Naive thymus-derived CD4-positive, alpha-beta T cell (primary cell): ENCODE measurements at regions not wholly inside any gene's neighbourhood (a gene's known extent, or its start where the extent isn't known, plus 50 kb on each side); places are given as distances from the start of the nearest gene placed in this dataset.

Experiments
- ATAC-seq: fragments of 150-1000 bp; cut with Tn5 transposase; 2 replicates; pipeline ENCODE4 v1.10.0; 2021; ENCODE audit warnings: mild to moderate bottlenecking, moderate library complexity
- CTCF ChIA-PET: fragments of 350-600 bp; sonication (Branson Sonifier 250); formaldehyde crosslinking; loops from one replicate; lab custom pipeline; 2021; ENCODE audit warnings: antibody characterized with exemption; lab: Charles Lee
- POLR2A ChIA-PET: fragments of 350-600 bp; sonication (Branson Sonifier 250); formaldehyde crosslinking; loops from one replicate; lab custom pipeline; 2021; ENCODE audit warnings: antibody characterized with exemption, inconsistent platforms; lab: Charles Lee
- DNase-seq, 9 donors: peaks; one replicate each; pipeline versions ENCODE4 v3.0.0 to v3.0.0-alpha.2; 2020 to 2022; ENCODE audit warnings: mixed read lengths in 1 of 9
- H3K27ac ChIP-seq: one replicate; pipeline ENCODE4 v1.7.0; 2013; ENCODE audit warnings: mild to moderate bottlenecking, low read depth, low read length, moderate library complexity
- H3K27me3 ChIP-seq, 2 donors: one replicate each; pipeline ENCODE4 v1.7.0; 2013; ENCODE audit warnings: low read length in 2 of 2, mild to moderate bottlenecking in 2 of 2, moderate library complexity in 2 of 2; ENCODE audit not compliant: control insufficient read depth in 2 of 2, insufficient read depth in 2 of 2
- H3K36me3 ChIP-seq, 3 experiments: 1 replicate in 2 of 3; 2 replicates in 1 of 3; pipeline ENCODE4 v1.7.0; 2013; ENCODE audit warnings: low read length in 3 of 3, mild to moderate bottlenecking in 3 of 3, moderate library complexity in 1 of 3; ENCODE audit not compliant: insufficient read depth in 3 of 3, control insufficient read depth in 2 of 3
- H3K4me1 ChIP-seq, 2 donors: one replicate each; pipeline ENCODE4 v1.7.0; 2013; ENCODE audit warnings: low read length in 2 of 2, mild to moderate bottlenecking in 2 of 2, moderate library complexity in 1 of 2; ENCODE audit not compliant: control insufficient read depth in 2 of 2, insufficient read depth in 2 of 2
- H3K4me3 ChIP-seq: 2 replicates; pipeline ENCODE4 v1.7.0; 2013; ENCODE audit warnings: mild to moderate bottlenecking, low read length
- H3K9me3 ChIP-seq, 3 experiments: 1 replicate in 2 of 3; 2 replicates in 1 of 3; pipeline ENCODE4 v1.7.0; 2013; ENCODE audit warnings: low read length in 3 of 3; ENCODE audit not compliant: control insufficient read depth in 2 of 3
- H3K27ac Mint-ChIP-seq, 9 donors: one replicate each; pipeline ENCODE4 v1.8.0; 2020 to 2022; ENCODE audit warnings: mixed read lengths in 9 of 9, mild to moderate bottlenecking in 8 of 9, moderate library complexity in 5 of 9, inconsistent platforms in 2 of 9
- H3K27me3 Mint-ChIP-seq, 5 donors: one replicate each; pipeline ENCODE4 v1.8.0; 2021 to 2022; ENCODE audit warnings: mixed read lengths in 5 of 5, mild to moderate bottlenecking in 1 of 5
- H3K36me3 Mint-ChIP-seq, 5 donors: one replicate each; pipeline ENCODE4 v1.8.0; 2020 to 2022; ENCODE audit warnings: mixed read lengths in 5 of 5, mild to moderate bottlenecking in 3 of 5, inconsistent platforms in 1 of 5
- H3K4me1 Mint-ChIP-seq, 7 donors: one replicate each; pipeline ENCODE4 v1.8.0; 2020 to 2022; ENCODE audit warnings: mixed read lengths in 7 of 7, mild to moderate bottlenecking in 3 of 7, inconsistent platforms in 1 of 7
- H3K4me3 Mint-ChIP-seq, 10 donors: one replicate each; pipeline ENCODE4 v1.8.0; 2020 to 2022; ENCODE audit warnings: mild to moderate bottlenecking in 10 of 10, mixed read lengths in 10 of 10, moderate library complexity in 6 of 10, inconsistent platforms in 2 of 10
- H3K9me3 Mint-ChIP-seq, 11 donors: one replicate each; pipeline ENCODE4 v1.8.0; 2020 to 2022; ENCODE audit warnings: mixed read lengths in 11 of 11, mild to moderate bottlenecking in 4 of 11, inconsistent platforms in 1 of 11, moderate library complexity in 1 of 11
- intact Hi-C, 2 donors: fragments of 100-400 bp; cut with micrococcal nuclease; formaldehyde crosslinking; loops; one replicate each; pipeline ENCODE4 v1.15.1; 2023

DNA sequence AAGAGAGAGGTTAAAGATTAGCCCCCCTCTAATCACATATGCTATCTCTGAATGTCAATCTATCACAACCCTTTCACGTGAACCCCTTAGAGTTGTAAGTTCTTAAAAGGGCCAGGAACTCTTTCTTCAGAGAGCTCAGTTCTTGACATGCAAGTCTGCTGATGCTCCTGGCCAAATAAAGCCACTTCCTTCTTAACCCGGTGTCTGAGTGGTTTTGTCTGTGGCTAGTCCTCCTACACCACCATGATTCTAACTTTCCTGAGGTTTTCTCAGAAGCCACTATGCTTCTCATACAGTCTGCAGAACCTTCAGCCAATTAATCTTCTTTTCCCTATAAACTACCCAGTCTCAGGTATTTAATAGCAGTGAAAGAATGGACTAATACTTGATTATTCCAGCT, 231.1 kb upstream of the CNTN6 start:
- Mint-ChIP-seq H3K9me3 (peaks cover 0 to 8% (median 0%) of the 10 kb centered on the region in 11 donors), H3K27ac (no peak overlapping the region), H3K4me1 (no peaks in the 10 kb centered on the region), H3K4me3 (no peak overlapping the region), H3K27me3 (no peaks in the 10 kb centered on the region), H3K36me3 (peaks cover 0 to 4% (median 0%) of the 10 kb centered on the region in 5 donors)
- intact Hi-C loops, result no loop called here
- H3K9me3 ChIP-seq, result no peaks in the 10 kb centered on the region
- no peak overlapping the region for H3K4me3 ChIP-seq
- no peaks in the 10 kb centered on the region for H3K4me1 ChIP-seq
- ATAC-seq, result no peak
- no peaks in the 10 kb centered on the region for H3K36me3 ChIP-seq
- CTCF ChIA-PET, result no interaction called here
- no peak for DNase-seq
- H3K27me3 ChIP-seq, result no peaks in the 10 kb centered on the region
- POLR2A ChIA-PET, result no interaction called here
- H3K27ac ChIP-seq, result no peak overlapping the region

DNA sequence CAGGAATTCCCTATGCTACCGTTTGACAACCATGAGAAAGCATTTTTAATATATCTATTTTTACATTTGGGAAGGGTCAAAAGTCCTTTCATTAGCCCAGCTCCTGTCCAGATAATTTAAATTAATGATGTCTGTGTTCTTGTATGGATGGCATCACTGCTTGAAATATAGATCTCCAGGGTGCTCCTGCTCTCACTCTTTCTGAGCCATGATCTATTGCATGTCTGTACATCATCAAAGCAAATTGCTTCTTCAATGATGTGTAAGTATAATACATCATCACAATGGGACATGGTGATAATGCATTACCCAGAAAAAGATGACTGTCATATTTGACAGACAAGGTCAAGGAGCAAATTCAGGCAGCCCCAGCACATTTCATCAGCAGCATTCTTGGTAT, 223.6 kb upstream of the CNTN6 start:
- Mint-ChIP-seq H3K4me1 (no peaks in the 10 kb centered on the region), H3K9me3 (peaks cover 0 to 8% (median 2%) of the 10 kb centered on the region in 11 donors), H3K27me3 (no peaks in the 10 kb centered on the region), H3K27ac (no peak overlapping the region), H3K36me3 (no peaks in the 10 kb centered on the region), H3K4me3 (no peak overlapping the region)
- DNase-seq (no peak), ATAC-seq (no peak)
- ChIA-PET POLR2A (no interaction called here), CTCF (interaction anchor here (0.8 kb wide), 1 partner anchor 438 kb away, joined by 3 read pairs; no protein-coding TSS in a partner anchor)
- Histone ChIP-seq H3K27me3 (no peaks in the 10 kb centered on the region), H3K27ac (no peak overlapping the region), H3K4me1 (no peaks in the 10 kb centered on the region), H3K4me3 (no peak overlapping the region), H3K9me3 (no peaks in the 10 kb centered on the region), H3K36me3 (no peaks in the 10 kb centered on the region)
- intact Hi-C loops, result no loop called here

DNA sequence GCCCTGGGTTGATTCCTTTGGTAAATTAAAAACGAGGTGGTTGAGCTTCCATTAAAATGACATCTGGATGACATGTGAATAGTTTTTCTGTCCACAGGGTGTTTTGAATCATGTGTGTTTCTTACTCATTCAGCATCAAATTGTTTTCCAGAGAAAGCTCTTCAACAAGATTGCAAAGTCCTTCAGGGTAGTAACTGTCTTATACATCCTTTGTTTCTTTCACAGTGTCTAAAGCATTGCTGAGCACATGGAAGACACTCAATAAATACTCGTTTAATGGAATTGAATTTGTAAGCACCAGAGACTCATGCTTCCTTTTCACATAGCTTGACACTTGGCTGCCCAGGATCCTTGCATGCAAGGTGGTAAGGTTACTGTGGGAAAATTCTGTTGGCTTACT, 223.1 kb upstream of the CNTN6 start:
- intact Hi-C loops, result no loop called here
- Histone ChIP-seq H3K27me3 (no peaks in the 10 kb centered on the region), H3K9me3 (no peaks in the 10 kb centered on the region), H3K4me3 (no peak overlapping the region), H3K36me3 (no peaks in the 10 kb centered on the region), H3K27ac (no peak overlapping the region), H3K4me1 (no peaks in the 10 kb centered on the region)
- ATAC-seq (no peak), DNase-seq (no peak)
- Mint-ChIP-seq H3K4me1 (no peaks in the 10 kb centered on the region), H3K36me3 (no peaks in the 10 kb centered on the region), H3K9me3 (peaks cover 0 to 6% (median 2%) of the 10 kb centered on the region in 11 donors), H3K27ac (no peak overlapping the region), H3K4me3 (no peak overlapping the region), H3K27me3 (no peaks in the 10 kb centered on the region)
- CTCF ChIA-PET, result interaction anchor here (0.8 kb wide), 1 partner anchor 439 kb away, joined by 3 read pairs; no protein-coding TSS in a partner anchor
- POLR2A ChIA-PET, result no interaction called here

DNA sequence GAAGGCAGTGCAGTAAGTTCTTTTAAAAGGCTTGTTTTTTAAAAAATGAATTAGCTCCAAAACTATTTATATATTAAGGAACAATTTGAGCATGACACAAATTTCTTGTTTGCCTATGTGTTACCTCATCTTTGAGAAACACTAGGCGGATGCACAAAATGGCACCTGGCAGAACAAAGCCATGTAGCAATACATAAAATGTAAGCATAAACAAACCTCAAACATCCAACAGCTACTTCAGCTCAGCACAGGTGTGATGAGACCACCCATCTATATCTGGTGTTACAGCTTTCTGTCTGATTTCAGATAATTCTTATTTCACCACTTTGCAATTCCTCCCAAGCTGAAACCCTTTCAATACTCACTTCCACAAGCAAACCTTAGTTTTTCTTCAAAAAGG, 221.2 kb upstream of the CNTN6 start:
- CTCF ChIA-PET, result no interaction called here
- H3K4me1 Mint-ChIP-seq, result no peaks in the 10 kb centered on the region

DNA sequence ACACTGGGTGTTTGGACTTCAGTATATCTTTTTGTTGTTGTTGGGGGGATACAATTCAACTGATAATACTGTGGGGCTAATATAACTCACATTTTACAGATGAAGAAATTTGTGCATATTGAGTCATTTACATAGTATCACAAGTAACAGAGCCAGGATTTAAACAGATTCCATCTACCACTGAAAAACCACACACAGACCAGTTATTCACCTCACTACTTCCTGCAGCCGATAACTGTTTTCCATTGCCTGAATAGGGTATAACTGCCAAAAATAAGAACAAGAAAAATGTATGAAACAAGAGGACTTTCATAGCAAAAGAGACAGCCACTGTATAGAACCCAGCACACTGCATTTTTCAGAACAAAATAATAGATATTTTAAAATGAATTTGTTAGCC, 215.8 kb upstream of the CNTN6 start:
- Mint-ChIP-seq H3K9me3 (peaks cover 0 to 13% (median 3%) of the 10 kb centered on the region in 11 donors), H3K4me1 (peaks cover 0 to 3% (median 0%) of the 10 kb centered on the region in 7 donors)
- CTCF ChIA-PET, result no interaction called here

More for the DNA sequence above, 221.2 kb upstream of the CNTN6 start:
- intact Hi-C loops, result no loop called here
- Histone ChIP-seq H3K27me3 (no peaks in the 10 kb centered on the region), H3K36me3 (no peaks in the 10 kb centered on the region), H3K4me1 (no peaks in the 10 kb centered on the region), H3K27ac (no peak overlapping the region), H3K4me3 (no peak overlapping the region), H3K9me3 (no peaks in the 10 kb centered on the region)
- Mint-ChIP-seq H3K4me3 (no peak overlapping the region), H3K27ac (no peak overlapping the region), H3K27me3 (no peaks in the 10 kb centered on the region), H3K9me3 (peaks cover 0 to 7% (median 3%) of the 10 kb centered on the region in 11 donors), H3K36me3 (no peaks in the 10 kb centered on the region)
- ATAC-seq, result no peak
- POLR2A ChIA-PET, result no interaction called here
- no peak for DNase-seq

DNA sequence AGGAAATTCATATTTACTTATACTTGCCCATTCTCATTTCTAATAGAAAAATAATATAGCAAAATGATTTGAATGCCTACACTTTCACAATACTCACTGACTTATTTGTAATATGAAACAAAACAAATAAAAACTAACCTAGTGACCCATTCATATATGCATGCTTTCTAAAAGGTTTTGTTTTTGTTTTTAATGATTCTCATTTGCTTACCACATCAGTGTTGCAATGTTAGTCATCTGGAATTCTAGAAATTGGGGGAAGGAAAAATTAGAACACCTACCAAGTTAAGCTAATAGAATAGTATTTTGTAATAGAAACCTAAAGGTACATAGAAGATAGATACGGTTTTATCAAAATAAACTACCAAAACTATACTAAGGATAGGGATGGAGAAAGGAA, 214.1 kb upstream of the CNTN6 start:
- Histone ChIP-seq H3K27me3 (no peaks in the 10 kb centered on the region), H3K9me3 (no peaks in the 10 kb centered on the region), H3K4me1 (no peaks in the 10 kb centered on the region), H3K36me3 (no peaks in the 10 kb centered on the region), H3K27ac (no peak overlapping the region), H3K4me3 (no peak overlapping the region)
- ChIA-PET CTCF (no interaction called here), POLR2A (no interaction called here)
- DNase-seq (no peak), ATAC-seq (no peak)
- peaks cover 0 to 3% (median 0%) of the 10 kb centered on the region in 7 donors for H3K4me1 Mint-ChIP-seq
- no peak overlapping the region for H3K27ac Mint-ChIP-seq
- intact Hi-C loops, result no loop called here
- H3K9me3 Mint-ChIP-seq, result peaks cover 0 to 8% (median 2%) of the 10 kb centered on the region in 11 donors
- H3K36me3 Mint-ChIP-seq, result no peaks in the 10 kb centered on the region
- H3K27me3 Mint-ChIP-seq, result no peaks in the 10 kb centered on the region
- H3K4me3 Mint-ChIP-seq, result no peak overlapping the region

More for the DNA sequence above, 215.8 kb upstream of the CNTN6 start:
- Mint-ChIP-seq H3K4me3 (no peak overlapping the region), H3K27ac (no peak overlapping the region), H3K36me3 (no peaks in the 10 kb centered on the region), H3K27me3 (no peaks in the 10 kb centered on the region)
- Histone ChIP-seq H3K4me3 (no peak overlapping the region), H3K27ac (no peak overlapping the region), H3K27me3 (no peaks in the 10 kb centered on the region), H3K36me3 (no peaks in the 10 kb centered on the region), H3K9me3 (no peaks in the 10 kb centered on the region), H3K4me1 (no peaks in the 10 kb centered on the region)
- POLR2A ChIA-PET, result no interaction called here
- intact Hi-C loops, result no loop called here
- DNase-seq (no peak), ATAC-seq (no peak)

DNA sequence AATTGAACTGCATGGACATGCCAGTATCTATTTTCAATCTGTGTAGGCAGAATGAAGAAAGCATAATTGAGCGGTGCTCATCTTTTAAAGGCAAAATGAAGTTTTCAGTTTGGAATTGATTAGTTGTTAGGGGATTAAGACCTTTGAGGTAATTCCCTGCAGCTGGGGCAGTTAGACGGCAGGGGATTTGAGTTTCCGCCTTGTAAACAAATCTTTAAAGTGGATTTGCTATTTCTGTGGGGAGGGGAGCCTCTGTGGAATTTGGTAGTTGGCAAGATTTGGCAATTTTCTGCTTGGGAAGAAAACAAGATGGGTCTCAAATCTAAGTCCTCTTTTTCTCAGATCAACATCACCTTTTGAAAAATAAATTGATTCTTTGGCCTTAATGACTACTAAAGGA, 212.5 kb upstream of the CNTN6 start:
- Histone ChIP-seq H3K4me1 (no peaks in the 10 kb centered on the region), H3K36me3 (no peaks in the 10 kb centered on the region), H3K27me3 (no peaks in the 10 kb centered on the region), H3K27ac (no peak overlapping the region), H3K4me3 (no peak overlapping the region), H3K9me3 (no peaks in the 10 kb centered on the region)
- no peak overlapping the region for H3K27ac Mint-ChIP-seq
- no peaks in the 10 kb centered on the region for H3K27me3 Mint-ChIP-seq
- POLR2A ChIA-PET, result no interaction called here
- CTCF ChIA-PET, result no interaction called here
- no peak for ATAC-seq
- DNase-seq, result no peak
- no peaks in the 10 kb centered on the region for H3K36me3 Mint-ChIP-seq
- peaks cover 0 to 3% (median 0%) of the 10 kb centered on the region in 7 donors for H3K4me1 Mint-ChIP-seq
- intact Hi-C loops, result no loop called here
- no peak overlapping the region for H3K4me3 Mint-ChIP-seq
- H3K9me3 Mint-ChIP-seq, result peaks cover 0 to 13% (median 1%) of the 10 kb centered on the region in 11 donors
